LoVo (cell line): ENCODE measurements at regions not wholly inside any gene's neighbourhood (a gene's known extent, or its start where the extent isn't known, plus 50 kb on each side); places are given as distances from the start of the nearest gene placed in this dataset.
"Not testable (repeated sequence)": the region's sequence is repeated elsewhere in the genome, so short reads cannot be mapped to it uniquely, and the experiment has no call there.

Experiments used
- DNase-seq: peaks from one replicate; pipeline ENCODE4 v3.0.0-alpha.2; 2016; ENCODE audit warnings: low spot score

GRCh38 chr13:62167650-62168172, 752.1 kb upstream of the PCDH20 start:
- no peak for DNase-seq

GRCh38 chr13:62162860-62163259, 747.2 kb upstream of the PCDH20 start:
- no peak for DNase-seq

- DNase-seq, result no peak
These were observed 742.9 kb upstream of the PCDH20 start for GRCh38 chr13:62158520-62158919.

GRCh38 chr13:62151724-62152123, 736.1 kb upstream of the PCDH20 start:
- DNase-seq, result not testable (repeated sequence)

GRCh38 chr13:62142048-62142447, 726.4 kb upstream of the PCDH20 start:
- DNase-seq, result no peak

GRCh38 chr13:62139597-62139996, 723.9 kb upstream of the PCDH20 start:
- DNase-seq, result no peak

- no peak for DNase-seq
These were observed 722.2 kb upstream of the PCDH20 start for GRCh38 chr13:62137629-62138405.

- DNase-seq, result no peak
These were observed 716.0 kb upstream of the PCDH20 start for GRCh38 chr13:62131604-62132003.

- no peak for DNase-seq
These were observed 714.7 kb upstream of the PCDH20 start for GRCh38 chr13:62130062-62130970.

GRCh38 chr13:62129000-62129551, 713.4 kb upstream of the PCDH20 start:
- DNase-seq, result no peak

GRCh38 chr13:62126400-62126799, 710.8 kb upstream of the PCDH20 start:
- no peak for DNase-seq

GRCh38 chr13:62125451-62125850, 709.8 kb upstream of the PCDH20 start:
- no peak for DNase-seq

GRCh38 chr13:62123409-62123808, 707.8 kb upstream of the PCDH20 start:
- no peak for DNase-seq

GRCh38 chr13:62122434-62122833, 706.8 kb upstream of the PCDH20 start:
- DNase-seq, result no peak

- peak; percentile 30 for DNase-seq
These were observed 704.4 kb upstream of the PCDH20 start for GRCh38 chr13:62119739-62120700.

- no peak for DNase-seq
These were observed 700.2 kb upstream of the PCDH20 start for GRCh38 chr13:62115831-62116230.

GRCh38 chr13:62113179-62113578, 697.5 kb upstream of the PCDH20 start:
- no peak for DNase-seq

GRCh38 chr13:62110079-62110478, 694.4 kb upstream of the PCDH20 start:
- DNase-seq, result no peak

- DNase-seq, result not testable (repeated sequence)
These were observed 688.5 kb upstream of the PCDH20 start for GRCh38 chr13:62104136-62104535.

GRCh38 chr13:62096652-62097051, 681.0 kb upstream of the PCDH20 start:
- DNase-seq, result no peak

GRCh38 chr13:62094932-62095331, 679.3 kb upstream of the PCDH20 start:
- no peak for DNase-seq
